Right ventricle myocardium superior (tissue), 1 donor: ENCODE measurements at regions not wholly inside any gene's neighbourhood (a gene's known extent, or its start where the extent isn't known, plus 50 kb on each side); places are given as distances from the start of the nearest gene placed in this dataset.
A peak's percentile ranks its signal among the peaks of the same experiment; 100 is the strongest.

ENCODE experiments used
- ATAC-seq: fragments of 200-7000 bp; cut with Tn5 transposase; one replicate; pipeline ENCODE4 v1.9.1; 2020; ENCODE audit warnings: mild to moderate bottlenecking; ENCODE audit not compliant: poor library complexity
- DNase-seq: peaks from one replicate; pipeline ENCODE4 v3.0.0-alpha.2; 2020
- intact Hi-C: fragments of 100-400 bp; cut with DNase I; formaldehyde crosslinking; loops from one replicate; pipeline ENCODE4 v1.11.2; 2022
- donor health status: DM: no; HTN: yes; CAD: no; lungs with severe emphysema.

- DNase-seq (peak; percentile 97), ATAC-seq (peak; percentile 97)
- intact Hi-C loops, result no loop called here
Measured at GRCh38 chr12:116358893-116359761, 81.6 kb upstream of the MED13L start.

- ATAC-seq (no peak), DNase-seq (no peak)
- intact Hi-C loops, result no loop called here
Measured at GRCh38 chr12:116360579-116361413, 83.3 kb upstream of the MED13L start.

- intact Hi-C loops, result no loop called here
- DNase-seq (no peak), ATAC-seq (no peak)
Measured at GRCh38 chr12:116361414-116362223, 84.1 kb upstream of the MED13L start.

- ATAC-seq, result no peak
- intact Hi-C loops, result no loop called here
- DNase-seq, result no peak
Measured at GRCh38 chr12:116365114-116365513, 87.6 kb upstream of the MED13L start.

GRCh38 chr12:116365606-116366455, 88.3 kb upstream of the MED13L start:
- ATAC-seq (no peak), DNase-seq (no peak)
- intact Hi-C loops, result no loop called here

GRCh38 chr12:116366456-116366776, 88.9 kb upstream of the MED13L start:
- DNase-seq (peak; percentile 65), ATAC-seq (peak; percentile 76)
- intact Hi-C loops, result no loop called here

- DNase-seq (no peak), ATAC-seq (no peak)
- intact Hi-C loops, result no loop called here
Measured at GRCh38 chr12:116366824-116367223, 89.3 kb upstream of the MED13L start.

GRCh38 chr12:116368196-116369194, 91.0 kb upstream of the MED13L start:
- DNase-seq, result no peak
- ATAC-seq, result no peak
- intact Hi-C loops, result no loop called here

- ATAC-seq (peak; percentile 65), DNase-seq (peak; percentile 55)
- intact Hi-C loops, result no loop called here
Measured at GRCh38 chr12:116370004-116370404, 92.5 kb upstream of the MED13L start.

GRCh38 chr12:116370886-116371580, 93.5 kb upstream of the MED13L start:
- intact Hi-C loops, result no loop called here
- ATAC-seq (peak; percentile 7), DNase-seq (no peak)

GRCh38 chr12:116372815-116373214, 95.3 kb upstream of the MED13L start:
- no peak for DNase-seq
- no peak for ATAC-seq
- intact Hi-C loops, result no loop called here

- DNase-seq (no peak), ATAC-seq (no peak)
- intact Hi-C loops, result no loop called here
Measured at GRCh38 chr12:116373572-116374206, 96.2 kb upstream of the MED13L start.

GRCh38 chr12:116374207-116374606, 96.7 kb upstream of the MED13L start:
- intact Hi-C loops, result no loop called here
- ATAC-seq (no peak), DNase-seq (no peak)

- intact Hi-C loops, result no loop called here
- ATAC-seq (no peak), DNase-seq (no peak)
Measured at GRCh38 chr12:116375278-116375842, 97.9 kb upstream of the MED13L start.

GRCh38 chr12:116376354-116377193, 99.1 kb upstream of the MED13L start:
- no peak for ATAC-seq
- intact Hi-C loops, result no loop called here

More at GRCh38 chr12:116376354-116377193, 99.1 kb upstream of the MED13L start:
- no peak for DNase-seq
